ENCODE measurements at regions not wholly inside any gene's neighbourhood (a gene's known extent, or its start where the extent isn't known, plus 50 kb on each side); places are given as distances from the start of the nearest gene placed in this dataset.
"Not testable (repeated sequence)": the region's sequence is repeated elsewhere in the genome, so short reads cannot be mapped to it uniquely, and the experiment has no call there.

GRCh38 chr5:25568989-25569625 lies 924.3 kb upstream of the CDH10 start:
- DNase-seq: peak; percentile 3

DNA sequence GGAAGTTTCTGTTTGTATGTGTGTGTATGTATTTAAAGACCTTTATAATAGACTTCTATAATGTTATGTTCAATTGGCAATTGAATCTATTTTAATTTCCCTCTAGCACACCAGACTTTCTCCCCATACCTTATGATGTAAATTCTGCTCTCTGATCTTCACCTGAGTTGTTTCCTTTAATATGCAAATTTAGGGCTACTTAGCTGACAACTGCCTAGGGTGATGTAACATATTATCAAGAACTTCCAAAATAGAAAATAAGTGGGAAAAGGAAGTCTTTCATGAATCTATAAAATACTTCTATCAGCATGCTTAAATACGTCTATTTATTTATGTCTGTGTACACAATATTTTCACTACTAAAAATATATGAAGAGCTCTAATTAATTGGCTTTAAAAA lies 923.5 kb upstream of the CDH10 start:
- DNase-seq: no peak

- DNase-seq: no peak
Observed at GRCh38 chr5:25567881-25568280, 923.1 kb upstream of the CDH10 start.

GRCh38 chr5:25562656-25563055 lies 917.9 kb upstream of the CDH10 start:
- no peak for DNase-seq

GRCh38 chr5:25554077-25554476 lies 909.3 kb upstream of the CDH10 start:
- DNase-seq: no peak

DNA sequence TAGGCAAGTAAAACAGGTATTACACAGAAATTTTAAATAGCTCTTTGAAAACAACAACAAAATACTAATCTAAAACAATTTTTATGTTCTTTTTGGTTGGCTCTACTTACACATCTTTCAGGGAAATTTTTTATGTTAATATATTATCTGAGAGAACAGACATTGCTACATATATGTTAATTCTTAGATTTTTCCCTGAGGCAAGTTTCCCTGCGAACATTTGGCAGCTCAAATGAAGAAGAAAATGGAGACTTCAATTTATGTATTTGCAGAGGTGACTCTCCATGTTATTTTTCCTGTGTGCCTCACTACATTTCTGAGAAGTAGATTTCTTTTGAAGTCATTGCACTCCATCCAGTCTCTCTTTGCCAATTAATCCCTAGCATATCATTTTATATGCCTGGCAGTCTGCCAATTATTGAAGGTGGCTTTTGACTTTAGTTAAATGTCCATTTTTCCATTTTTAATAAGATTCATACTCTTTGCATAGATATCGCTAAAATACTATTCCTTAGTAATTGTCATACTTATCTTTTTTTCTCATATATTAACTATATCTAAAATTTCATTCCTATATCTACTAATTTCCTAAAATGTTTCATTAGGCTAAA lies 908.2 kb upstream of the CDH10 start:
- DNase-seq: no peak

- DNase-seq: no peak
Observed at GRCh38 chr5:25550793-25551192, 906.0 kb upstream of the CDH10 start.

DNA sequence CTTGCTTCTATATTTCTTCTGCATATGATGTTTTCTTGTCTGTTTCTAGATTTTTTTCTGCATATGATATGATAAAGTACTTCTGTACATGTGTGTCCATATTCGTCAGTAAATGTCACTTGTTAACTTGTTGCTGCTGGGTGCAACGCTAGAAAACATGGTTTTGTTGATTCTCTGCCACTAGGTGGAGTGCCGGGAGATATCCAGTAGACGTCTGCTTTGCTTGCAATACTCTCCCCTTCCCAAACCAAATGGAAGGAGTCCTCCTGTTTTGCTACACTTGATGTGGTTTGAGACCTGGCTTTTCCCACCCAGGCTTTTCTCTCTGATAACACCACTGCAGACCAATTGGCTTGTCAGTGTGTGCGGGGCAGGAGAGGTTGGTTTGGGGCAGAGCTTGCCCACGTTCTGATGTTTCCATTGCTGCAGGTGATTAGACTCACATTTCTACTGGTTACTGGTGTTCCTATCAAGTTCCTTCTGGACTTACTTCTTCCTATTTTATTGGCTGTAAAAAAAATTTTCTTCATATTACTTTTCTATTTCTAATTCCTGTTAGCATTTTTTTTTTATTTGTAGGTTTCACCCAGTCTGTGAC lies 900.0 kb upstream of the CDH10 start:
- no peak for DNase-seq

- no peak for DNase-seq
Observed at GRCh38 chr5:25540628-25541027, 895.9 kb upstream of the CDH10 start.

DNA sequence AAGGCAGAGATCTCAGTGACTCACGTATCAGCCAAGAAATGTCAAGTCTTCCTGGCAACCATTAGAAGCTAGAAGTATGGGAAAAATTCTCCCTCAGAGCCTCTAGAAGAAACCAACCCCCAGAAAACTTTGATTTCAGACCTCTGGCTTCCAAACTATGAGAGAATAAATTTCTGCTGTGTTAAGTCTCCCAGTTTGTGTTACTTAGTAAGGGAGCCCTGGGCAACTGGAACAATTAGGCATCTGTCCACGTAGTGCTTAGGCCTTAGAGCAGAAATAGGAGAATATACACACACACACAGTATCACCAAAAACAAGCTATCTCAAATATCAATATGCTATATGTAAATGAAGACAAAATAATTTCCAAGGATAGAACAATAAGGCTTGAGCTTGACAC lies 894.8 kb upstream of the CDH10 start:
- no peak for DNase-seq

DNA sequence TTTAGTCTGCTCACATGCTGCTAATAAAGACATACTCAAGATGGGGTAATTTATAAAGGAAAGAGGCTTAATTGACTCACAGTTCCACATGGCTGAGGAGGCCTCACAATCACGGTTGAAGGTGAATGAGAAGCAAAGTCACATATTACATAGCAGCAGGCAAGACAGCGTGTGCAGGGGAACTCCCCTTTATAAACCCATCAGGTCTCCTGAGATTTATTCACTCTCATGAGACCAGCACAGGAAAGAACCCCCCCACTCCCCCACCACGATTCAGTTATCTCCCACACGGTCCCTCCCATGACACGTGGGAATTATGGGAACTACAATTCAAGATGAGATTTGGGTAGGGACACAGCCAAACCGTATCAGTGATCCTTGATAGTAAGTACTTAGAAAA lies 891.7 kb upstream of the CDH10 start:
- DNase-seq: not testable (repeated sequence)

DNA sequence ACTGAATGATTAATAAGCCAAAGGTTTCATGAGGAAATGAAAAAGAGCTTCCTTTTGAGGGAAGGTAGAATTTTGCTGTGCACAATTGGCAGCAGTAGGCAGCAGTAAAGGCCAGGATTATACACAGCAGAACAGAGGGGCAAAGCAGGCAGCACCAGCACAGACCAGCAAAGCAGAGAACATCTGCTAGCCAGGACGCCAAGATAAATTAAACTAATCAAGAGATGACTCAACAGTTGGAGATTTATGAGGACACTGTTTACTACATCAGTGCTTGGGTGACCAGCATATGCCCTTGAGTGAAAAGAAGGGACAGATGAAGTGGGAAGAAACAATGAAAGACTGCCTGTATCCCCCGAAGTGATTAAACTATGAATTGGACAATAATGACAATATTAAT lies 871.4 kb upstream of the CDH10 start:
- no peak for DNase-seq

GRCh38 chr5:25515525-25515924 lies 870.7 kb upstream of the CDH10 start:
- DNase-seq: no peak

- DNase-seq: not testable (repeated sequence)
Observed at GRCh38 chr5:25510692-25511091, 865.9 kb upstream of the CDH10 start.

GRCh38 chr5:25508011-25508410 lies 863.2 kb upstream of the CDH10 start:
- not testable (repeated sequence) for DNase-seq

DNA sequence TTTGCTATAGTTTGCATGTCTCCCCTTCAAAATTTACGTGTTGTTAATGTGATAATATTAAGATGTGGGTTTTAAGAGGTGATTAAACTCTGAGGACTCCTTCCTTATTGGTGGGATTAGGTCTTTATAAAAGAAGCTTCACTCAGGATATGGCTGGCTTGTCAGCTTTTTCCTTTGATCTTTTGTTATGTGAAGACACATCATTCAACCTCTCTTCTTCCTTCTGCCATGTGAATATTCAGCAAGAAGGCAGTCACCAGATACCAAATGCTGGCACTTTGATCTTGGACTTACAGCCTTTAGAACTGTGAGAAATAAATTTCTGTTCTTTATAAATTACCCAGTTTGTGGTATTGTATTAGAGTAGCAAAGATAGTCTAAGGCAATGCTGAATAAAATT lies 855.9 kb upstream of the CDH10 start:
- no peak for DNase-seq

DNA sequence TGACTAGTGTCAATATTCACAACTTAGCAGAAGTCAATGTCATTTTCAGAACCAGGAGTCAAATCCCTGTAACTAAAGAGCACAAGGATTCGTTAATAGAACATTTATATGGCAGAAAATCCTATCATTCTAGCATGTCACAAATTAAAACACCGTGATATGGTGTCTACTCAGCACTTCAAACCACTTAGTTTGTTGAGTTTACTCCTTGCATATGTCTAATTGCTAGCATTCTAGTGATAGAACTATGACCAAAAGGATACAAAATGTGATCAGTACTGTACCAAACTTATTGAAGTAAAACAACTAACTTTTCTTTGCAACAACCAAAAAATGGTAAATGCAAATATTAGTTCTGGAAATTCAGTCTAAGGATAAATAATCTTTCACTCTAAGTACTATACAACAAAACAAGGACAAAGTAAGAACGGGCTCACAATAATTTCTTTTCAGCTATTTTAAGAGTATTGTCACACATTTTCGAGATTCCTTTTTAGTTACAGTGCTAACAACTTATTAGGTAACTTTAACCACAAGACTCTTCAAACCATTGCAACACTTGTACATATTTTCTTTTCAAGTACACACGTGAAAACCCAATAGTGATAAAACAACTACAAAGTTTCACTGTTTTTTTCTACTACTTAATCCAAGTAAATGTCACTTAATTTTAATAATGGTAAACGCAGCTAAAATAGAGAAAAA lies 845.2 kb upstream of the CDH10 start:
- DNase-seq: no peak

DNA sequence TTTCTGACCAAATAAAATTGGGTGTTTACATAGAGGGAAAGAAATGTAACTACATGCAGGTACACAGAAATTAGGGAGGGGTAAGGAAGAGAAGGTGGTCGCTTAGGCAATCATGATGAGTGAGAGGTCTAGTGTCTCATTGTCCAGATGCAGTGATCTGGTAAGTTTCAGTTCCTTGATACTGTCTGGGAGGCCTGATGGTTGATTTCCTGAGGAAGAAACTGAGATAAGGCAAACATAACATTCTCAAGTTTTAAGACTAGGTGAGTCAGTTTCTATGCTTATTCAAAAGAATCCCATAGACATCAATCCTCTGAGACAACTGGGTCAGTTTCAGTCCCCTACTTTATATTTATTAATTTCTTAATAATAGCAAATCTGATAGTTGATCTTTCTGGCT lies 843.3 kb upstream of the CDH10 start:
- DNase-seq: no peak

DNA sequence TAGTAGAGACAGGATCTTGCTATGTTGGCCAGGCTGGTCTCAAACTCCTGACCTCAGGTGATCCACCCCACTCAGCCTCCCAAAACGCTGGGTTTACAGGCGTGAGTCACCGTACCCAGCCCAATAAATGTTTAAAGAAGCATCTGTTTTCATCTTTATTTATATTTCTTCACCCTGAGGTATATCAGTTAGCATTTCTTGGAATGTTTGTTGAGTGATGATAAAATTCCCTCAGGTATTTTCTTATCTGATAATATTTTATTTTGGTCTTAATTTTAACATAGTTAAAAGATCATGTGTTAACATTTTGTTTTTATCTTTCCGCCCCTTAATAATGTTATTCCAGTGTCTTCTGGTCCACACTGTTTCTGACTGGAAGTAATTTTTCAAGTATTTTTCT lies 839.6 kb upstream of the CDH10 start:
- no peak for DNase-seq

DNA sequence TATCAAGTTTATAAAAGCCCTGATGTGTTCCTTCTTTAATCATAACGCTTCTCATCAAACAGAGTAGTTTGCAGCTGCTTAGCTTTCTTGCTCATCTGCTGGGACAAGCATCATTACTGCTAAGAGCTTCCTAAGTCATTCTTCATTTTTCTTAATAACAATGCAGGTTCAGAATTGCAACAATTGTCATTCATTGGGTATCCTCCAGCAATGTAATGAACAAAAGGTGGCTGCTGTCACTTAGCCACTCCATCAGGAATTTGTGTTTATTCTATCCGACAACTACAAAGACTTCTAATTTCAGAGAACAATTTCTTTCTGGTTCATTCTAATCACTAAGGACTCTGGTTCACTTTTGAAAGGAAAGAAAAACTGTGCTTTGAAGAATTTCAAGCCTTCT lies 836.7 kb upstream of the CDH10 start:
- DNase-seq: no peak

GRCh38 chr5:25459082-25459481 lies 814.3 kb upstream of the CDH10 start:
- no peak for DNase-seq

DNA sequence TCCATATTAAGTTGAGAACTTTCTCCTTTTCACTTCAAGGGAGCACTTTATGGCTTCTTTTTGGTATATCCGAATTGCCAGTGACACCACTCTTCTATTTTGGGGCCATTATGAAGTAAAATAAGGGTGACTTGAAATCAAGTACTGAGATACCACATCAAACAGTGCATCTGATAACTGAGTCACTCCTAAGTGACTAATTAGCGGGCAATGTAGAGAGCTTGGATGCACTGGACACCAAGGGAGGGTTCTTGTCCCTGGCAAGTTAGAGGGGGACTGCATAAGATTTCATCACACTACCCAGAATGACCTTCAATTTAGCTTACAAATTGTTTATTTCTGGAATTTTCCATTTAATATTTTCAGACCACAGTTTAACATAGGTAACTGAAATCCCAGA lies 813.9 kb upstream of the CDH10 start:
- no peak for DNase-seq

GRCh38 chr5:25453500-25453899 lies 808.7 kb upstream of the CDH10 start:
- DNase-seq: no peak

DNA sequence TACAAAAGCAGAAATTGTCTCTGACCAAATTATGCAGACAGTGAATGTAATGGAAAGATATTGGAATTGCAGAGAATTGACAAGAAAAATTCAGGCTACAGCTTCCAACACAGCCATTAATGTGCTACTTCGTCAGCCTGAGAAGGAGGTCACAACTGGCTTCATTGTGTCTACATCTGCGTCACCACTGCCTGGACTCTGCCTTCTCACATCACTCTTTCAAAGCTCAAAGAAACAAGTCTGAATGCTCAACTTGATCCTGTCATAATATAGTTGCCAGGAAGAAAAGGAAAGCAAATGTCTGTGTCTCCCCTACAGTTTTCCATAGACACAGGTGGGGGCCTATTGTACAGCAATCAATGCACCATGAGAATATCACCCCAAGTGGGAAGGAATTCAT lies 806.5 kb upstream of the CDH10 start:
- DNase-seq: no peak

Measured in central memory CD4-positive, alpha-beta T cell (primary cell).